ENCODE measurements at regions not wholly inside any gene's neighbourhood (a gene's known extent, or its start where the extent isn't known, plus 50 kb on each side); places are given as distances from the start of the nearest gene placed in this dataset.

GRCh38 chr3:124572851-124573405 lies 157.3 kb upstream of the UMPS start:
- Mint-ChIP-seq H3K27ac (ENCODE audit: unreplicated experiment) (no peak overlapping the region), H3K27me3 (ENCODE audit: insufficient read depth, unreplicated experiment) (no peaks in the 10 kb centered on the region), H3K9me3 (ENCODE audit: unreplicated experiment) (no peaks in the 10 kb centered on the region), H3K4me3 (ENCODE audit: unreplicated experiment) (no peak overlapping the region), H3K4me1 (ENCODE audit: low read depth, unreplicated experiment) (peaks cover 13% of the 10 kb centered on the region), H3K36me3 (ENCODE audit: insufficient read depth, unreplicated experiment) (no peaks in the 10 kb centered on the region)
- no peak for DNase-seq
- POLR2A ChIA-PET, result no interaction called here
- no TSS peak for BruUV-seq (replicated peaks)
- no peaks in the 10 kb centered on the region for H3K36me3 ChIP-seq (ENCODE audit: control insufficient read depth, insufficient read depth, low read length)
- no peak overlapping the region for H3K4me3 ChIP-seq (ENCODE audit: low read depth, low read length)
- H3K9me3 ChIP-seq, result no peaks in the 10 kb centered on the region
- TF ChIP-seq, protein P1, sequence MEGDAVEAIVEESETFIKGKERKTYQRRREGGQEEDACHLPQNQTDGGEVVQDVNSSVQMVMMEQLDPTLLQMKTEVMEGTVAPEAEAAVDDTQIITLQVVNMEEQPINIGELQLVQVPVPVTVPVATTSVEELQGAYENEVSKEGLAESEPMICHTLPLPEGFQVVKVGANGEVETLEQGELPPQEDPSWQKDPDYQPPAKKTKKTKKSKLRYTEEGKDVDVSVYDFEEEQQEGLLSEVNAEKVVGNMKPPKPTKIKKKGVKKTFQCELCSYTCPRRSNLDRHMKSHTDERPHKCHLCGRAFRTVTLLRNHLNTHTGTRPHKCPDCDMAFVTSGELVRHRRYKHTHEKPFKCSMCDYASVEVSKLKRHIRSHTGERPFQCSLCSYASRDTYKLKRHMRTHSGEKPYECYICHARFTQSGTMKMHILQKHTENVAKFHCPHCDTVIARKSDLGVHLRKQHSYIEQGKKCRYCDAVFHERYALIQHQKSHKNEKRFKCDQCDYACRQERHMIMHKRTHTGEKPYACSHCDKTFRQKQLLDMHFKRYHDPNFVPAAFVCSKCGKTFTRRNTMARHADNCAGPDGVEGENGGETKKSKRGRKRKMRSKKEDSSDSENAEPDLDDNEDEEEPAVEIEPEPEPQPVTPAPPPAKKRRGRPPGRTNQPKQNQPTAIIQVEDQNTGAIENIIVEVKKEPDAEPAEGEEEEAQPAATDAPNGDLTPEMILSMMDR (IDR thresholded peaks at IDR 0.05; ENCODE audit: insufficient read depth in 1 of 2, low read depth in 1 of 2, low read length in 1 of 2, severe bottlenecking in 1 of 2, unreplicated experiment in 1 of 2), result no peak
- H3K27me3 ChIP-seq (replicated peaks; ENCODE audit: control insufficient read depth, insufficient read depth, low read length), result no peaks in the 10 kb centered on the region
- no peaks in the 10 kb centered on the region for H3K4me1 ChIP-seq
- CTCF ChIA-PET, result no interaction called here
- intact Hi-C loops (cut with micrococcal nuclease; ENCODE audit: unreplicated experiment), result no loop called here

- no peaks in the 10 kb centered on the region for H3K9me3 Mint-ChIP-seq (ENCODE audit: unreplicated experiment)
- intact Hi-C loops (cut with micrococcal nuclease; ENCODE audit: unreplicated experiment), result no loop called here
- no peak overlapping the region for H3K27ac Mint-ChIP-seq (ENCODE audit: unreplicated experiment)
- Histone ChIP-seq H3K4me1 (no peaks in the 10 kb centered on the region; the same call in 1 of the 2 replicates), H3K4me3 (ENCODE audit: low read depth, low read length) (no peak overlapping the region), H3K36me3 (ENCODE audit: control insufficient read depth, insufficient read depth, low read length) (no peaks in the 10 kb centered on the region), H3K9me3 (no peaks in the 10 kb centered on the region), H3K27me3 (replicated peaks; ENCODE audit: control insufficient read depth, insufficient read depth, low read length) (no peaks in the 10 kb centered on the region)
- BruUV-seq (replicated peaks), result no TSS peak
- H3K27me3 Mint-ChIP-seq (ENCODE audit: insufficient read depth, unreplicated experiment), result no peaks in the 10 kb centered on the region
- peaks cover 13% of the 10 kb centered on the region for H3K4me1 Mint-ChIP-seq (ENCODE audit: low read depth, unreplicated experiment)
- H3K4me3 Mint-ChIP-seq (ENCODE audit: unreplicated experiment), result no peak overlapping the region
- TF ChIP-seq, protein P1 (IDR thresholded peaks at IDR 0.05; ENCODE audit: insufficient read depth in 1 of 2, low read depth in 1 of 2, low read length in 1 of 2, severe bottlenecking in 1 of 2, unreplicated experiment in 1 of 2), result no peak
- no peaks in the 10 kb centered on the region for H3K36me3 Mint-ChIP-seq (ENCODE audit: insufficient read depth, unreplicated experiment)
- no peak for DNase-seq
- ChIA-PET POLR2A (no interaction called here), CTCF (interaction anchor here (0.8 kb wide), 1 partner anchor 106 kb away, joined by 3 read pairs; no protein-coding TSS in a partner anchor)
These were observed 156.2 kb upstream of the UMPS start for GRCh38 chr3:124574012-124574411.

DNA sequence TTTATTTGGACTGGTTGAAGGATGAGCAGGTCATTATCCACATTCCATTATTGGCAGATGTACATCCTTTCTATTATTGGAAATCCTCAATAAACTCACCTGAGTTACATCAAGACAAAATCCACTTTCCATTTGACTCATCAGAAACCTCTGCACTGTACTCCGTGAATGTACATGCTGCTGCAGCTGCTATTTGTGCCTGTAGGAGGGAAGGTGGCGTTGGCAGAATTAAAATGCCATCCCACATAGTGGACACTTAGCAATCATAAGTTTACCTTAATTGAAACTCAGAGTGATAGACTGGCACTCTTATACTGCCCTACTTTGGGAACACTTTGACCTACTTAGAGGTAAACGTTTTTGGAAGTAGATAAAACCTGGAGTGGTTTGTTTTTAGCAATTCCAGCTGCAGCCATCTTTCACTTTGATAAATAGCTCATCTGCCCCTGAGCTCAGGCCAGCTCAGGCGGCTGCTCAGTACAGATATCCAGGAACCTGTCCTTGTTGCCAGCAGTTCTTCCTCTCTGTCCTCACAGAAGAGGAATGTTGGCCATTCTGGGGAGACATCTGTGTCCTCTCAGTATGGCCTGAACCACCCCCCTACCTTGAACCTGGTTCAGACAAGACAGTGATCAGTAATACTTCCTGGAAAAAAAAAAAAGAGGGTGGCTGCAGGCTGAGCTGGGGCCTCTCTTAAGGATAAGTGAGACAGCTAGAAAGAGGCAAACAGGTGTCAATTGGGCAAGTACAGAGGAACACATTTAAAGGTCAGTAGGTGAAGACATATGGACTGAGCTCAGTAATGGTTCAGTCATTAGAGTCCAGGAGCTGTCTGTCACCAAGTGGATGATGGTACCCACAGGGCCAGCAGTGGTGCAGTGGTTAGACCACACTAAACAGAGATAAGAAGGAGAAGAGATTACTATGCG lies 153.4 kb upstream of the UMPS start:
- H3K9me3 ChIP-seq, result no peaks in the 10 kb centered on the region
- no peak for DNase-seq
- no peak overlapping the region for H3K4me3 ChIP-seq (ENCODE audit: low read depth, low read length)
- H3K27me3 Mint-ChIP-seq (ENCODE audit: insufficient read depth, unreplicated experiment), result no peaks in the 10 kb centered on the region
- peaks cover 13% of the 10 kb centered on the region for H3K4me1 Mint-ChIP-seq (ENCODE audit: low read depth, unreplicated experiment)
- H3K4me3 Mint-ChIP-seq (ENCODE audit: unreplicated experiment), result no peak overlapping the region
- H3K4me1 ChIP-seq, result peaks cover 6% of the 10 kb centered on the region
- TF ChIP-seq, protein P1 (IDR thresholded peaks at IDR 0.05; ENCODE audit: insufficient read depth in 1 of 2, low read depth in 1 of 2, low read length in 1 of 2, severe bottlenecking in 1 of 2, unreplicated experiment in 1 of 2), result no peak
- H3K27ac Mint-ChIP-seq (ENCODE audit: unreplicated experiment), result no peak overlapping the region
- no peaks in the 10 kb centered on the region for H3K9me3 Mint-ChIP-seq (ENCODE audit: unreplicated experiment)
- H3K27me3 ChIP-seq (replicated peaks; ENCODE audit: control insufficient read depth, insufficient read depth, low read length), result no peaks in the 10 kb centered on the region
- intact Hi-C loops (cut with micrococcal nuclease; ENCODE audit: unreplicated experiment), result no loop called here
- POLR2A ChIA-PET, result interaction anchor here (0.6 kb wide), 1 partner anchor 236 kb away, joined by 8 read pairs; no protein-coding TSS in a partner anchor
- H3K36me3 Mint-ChIP-seq (ENCODE audit: insufficient read depth, unreplicated experiment), result no peaks in the 10 kb centered on the region
- no peaks in the 10 kb centered on the region for H3K36me3 ChIP-seq (ENCODE audit: control insufficient read depth, insufficient read depth, low read length)
- CTCF ChIA-PET, result interaction anchor here (0.6 kb wide), 1 partner anchor 16 kb away, joined by 3 read pairs; no protein-coding TSS in a partner anchor
- no TSS peak for BruUV-seq (replicated peaks)
